ENCODE measurements at regions not wholly inside any gene's neighbourhood (a gene's known extent, or its start where the extent isn't known, plus 50 kb on each side); places are given as distances from the start of the nearest gene placed in this dataset.

DNA sequence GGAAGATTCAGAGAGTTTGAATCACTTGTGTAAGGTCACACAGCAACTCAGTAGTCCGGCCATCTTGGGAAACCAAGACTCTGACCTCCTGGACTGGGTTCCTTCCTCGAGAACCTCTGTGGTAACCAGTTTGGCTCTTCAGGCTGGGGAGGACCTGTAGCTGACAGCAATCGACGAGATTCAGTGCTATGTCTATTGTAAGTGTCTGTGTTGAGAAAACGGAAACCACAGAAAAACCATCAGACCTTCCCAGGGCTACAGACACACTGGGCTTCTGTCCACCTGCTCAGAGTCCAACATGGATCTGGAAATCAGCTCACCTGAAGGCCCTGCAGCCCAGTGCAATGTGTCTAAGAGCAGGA, 403.7 kb downstream of the RPS24 start:
- TF ChIP-seq YY1 (IDR thresholded peaks at IDR 0.05; ENCODE audit: insufficient read depth, insufficient read length) (no peak), SUZ12 (IDR thresholded peaks at IDR 0.05; ENCODE audit: extremely low read depth, insufficient read depth, insufficient read length) (no peak), ZNF274 (IDR thresholded peaks at IDR 0.05; ENCODE audit: low read depth, low read length) (no peak)
